ENCODE measurements at regions not wholly inside any gene's neighbourhood (a gene's known extent, or its start where the extent isn't known, plus 50 kb on each side); places are given as distances from the start of the nearest gene placed in this dataset.
A peak's percentile ranks its signal among the peaks of the same experiment; 100 is the strongest.

DNA sequence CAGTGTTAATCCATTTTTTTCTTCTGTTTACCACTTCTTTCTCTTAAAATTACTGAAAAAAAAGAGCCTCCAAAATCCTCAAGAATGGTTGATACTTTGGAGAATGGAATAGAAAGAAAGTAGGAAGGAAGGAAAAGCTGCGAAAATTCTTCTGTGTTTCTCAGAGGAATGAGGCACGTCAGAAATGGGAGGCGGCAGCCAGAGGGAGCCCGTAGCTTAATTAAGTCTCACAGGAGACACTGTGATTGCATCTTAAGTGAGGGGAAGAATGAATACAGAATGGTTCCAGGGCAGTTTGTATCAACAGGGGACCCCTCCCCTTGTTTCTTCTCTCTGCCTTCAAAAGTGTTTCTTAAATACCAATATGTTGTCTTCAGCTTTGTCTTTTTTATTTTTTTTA lies 1099.5 kb downstream of the PLA2G4A start:
- Mint-ChIP-seq H3K27me3 (ENCODE audit: insufficient read depth, low read depth, poor library complexity) (no peaks in the 10 kb centered on the region), H3K36me3 (ENCODE audit: low read depth) (no peaks in the 10 kb centered on the region), H3K4me3 (no peak overlapping the region), H3K4me1 (peaks cover 29% of the 10 kb centered on the region), H3K27ac (no peak overlapping the region), H3K9me3 (no peaks in the 10 kb centered on the region)
- no peak overlapping the region for H3K4me3 ChIP-seq
- no peaks in the 10 kb centered on the region for H3K36me3 ChIP-seq (ENCODE audit: insufficient read depth)
- H3K4me1 ChIP-seq (ENCODE audit: insufficient read depth) = peaks cover 16% of the 10 kb centered on the region
- no peaks in the 10 kb centered on the region for H3K9me2 ChIP-seq (ENCODE audit: insufficient read depth)
- DNase-seq (ENCODE audit: low spot score) = peak; percentile 85
- no peaks in the 10 kb centered on the region for H3K79me2 ChIP-seq (replicated peaks; ENCODE audit: insufficient read depth)
- no peak overlapping the region for H3K4me2 ChIP-seq
- no peak overlapping the region for H2AFZ ChIP-seq
- no peaks in the 10 kb centered on the region for H3F3A ChIP-seq (replicated peaks; ENCODE audit: low read depth)
- no peak overlapping the region for H3K27ac ChIP-seq (ENCODE audit: low read depth)
- no peaks in the 10 kb centered on the region for H3K27me3 ChIP-seq (ENCODE audit: insufficient read depth)
- no peaks in the 10 kb centered on the region for H4K20me1 ChIP-seq (replicated peaks; ENCODE audit: insufficient read depth)
- ATAC-seq = peak; percentile 98
- TF ChIP-seq, protein P1, sequence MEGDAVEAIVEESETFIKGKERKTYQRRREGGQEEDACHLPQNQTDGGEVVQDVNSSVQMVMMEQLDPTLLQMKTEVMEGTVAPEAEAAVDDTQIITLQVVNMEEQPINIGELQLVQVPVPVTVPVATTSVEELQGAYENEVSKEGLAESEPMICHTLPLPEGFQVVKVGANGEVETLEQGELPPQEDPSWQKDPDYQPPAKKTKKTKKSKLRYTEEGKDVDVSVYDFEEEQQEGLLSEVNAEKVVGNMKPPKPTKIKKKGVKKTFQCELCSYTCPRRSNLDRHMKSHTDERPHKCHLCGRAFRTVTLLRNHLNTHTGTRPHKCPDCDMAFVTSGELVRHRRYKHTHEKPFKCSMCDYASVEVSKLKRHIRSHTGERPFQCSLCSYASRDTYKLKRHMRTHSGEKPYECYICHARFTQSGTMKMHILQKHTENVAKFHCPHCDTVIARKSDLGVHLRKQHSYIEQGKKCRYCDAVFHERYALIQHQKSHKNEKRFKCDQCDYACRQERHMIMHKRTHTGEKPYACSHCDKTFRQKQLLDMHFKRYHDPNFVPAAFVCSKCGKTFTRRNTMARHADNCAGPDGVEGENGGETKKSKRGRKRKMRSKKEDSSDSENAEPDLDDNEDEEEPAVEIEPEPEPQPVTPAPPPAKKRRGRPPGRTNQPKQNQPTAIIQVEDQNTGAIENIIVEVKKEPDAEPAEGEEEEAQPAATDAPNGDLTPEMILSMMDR (conservative IDR thresholded peaks at IDR 0.05; ENCODE audit: low read depth in 2 of 2) = peak; percentile 70 to 79
- TF ChIP-seq POLR2AphosphoS5 (IDR thresholded peaks at IDR 0.05; ENCODE audit: low read depth) (no peak), JUNB (IDR thresholded peaks at IDR 0.05; ENCODE audit: unreplicated experiment) (no peak), CREB1 (CRISPR knock-in tag; IDR thresholded peaks at IDR 0.05; ENCODE audit: low read depth) (peak; percentile 34; the same call in 1 of the 2 replicates)
- TF ChIP-seq, protein P2, sequence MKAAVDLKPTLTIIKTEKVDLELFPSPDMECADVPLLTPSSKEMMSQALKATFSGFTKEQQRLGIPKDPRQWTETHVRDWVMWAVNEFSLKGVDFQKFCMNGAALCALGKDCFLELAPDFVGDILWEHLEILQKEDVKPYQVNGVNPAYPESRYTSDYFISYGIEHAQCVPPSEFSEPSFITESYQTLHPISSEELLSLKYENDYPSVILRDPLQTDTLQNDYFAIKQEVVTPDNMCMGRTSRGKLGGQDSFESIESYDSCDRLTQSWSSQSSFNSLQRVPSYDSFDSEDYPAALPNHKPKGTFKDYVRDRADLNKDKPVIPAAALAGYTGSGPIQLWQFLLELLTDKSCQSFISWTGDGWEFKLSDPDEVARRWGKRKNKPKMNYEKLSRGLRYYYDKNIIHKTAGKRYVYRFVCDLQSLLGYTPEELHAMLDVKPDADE (IDR thresholded peaks at IDR 0.05) = no peak

DNA sequence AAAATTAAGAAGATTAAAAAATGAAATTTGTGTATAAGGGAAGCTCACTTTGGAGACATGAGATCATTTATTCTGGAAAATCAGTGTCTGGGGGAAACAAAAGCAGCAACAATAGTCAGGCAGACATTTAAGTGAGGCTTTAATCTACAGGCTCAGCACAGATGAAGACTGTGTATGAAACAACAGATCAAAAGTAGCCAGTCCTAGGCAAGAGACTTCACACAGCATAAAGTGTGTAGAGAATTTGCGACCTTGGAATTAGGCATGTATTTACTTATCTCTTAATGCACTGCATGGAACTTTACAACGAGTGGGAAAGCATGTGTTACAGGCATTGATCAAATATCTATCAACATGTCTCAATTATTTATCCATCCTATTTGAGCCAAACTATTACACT lies 1099.9 kb downstream of the PLA2G4A start:
- no peak for TF ChIP-seq NANOG (IDR thresholded peaks at IDR 0.05; ENCODE audit: borderline replicate concordance)
- TF ChIP-seq JUNB (IDR thresholded peaks at IDR 0.05; ENCODE audit: unreplicated experiment) = no peak
- TF ChIP-seq CREB1 (CRISPR knock-in tag; IDR thresholded peaks at IDR 0.05; ENCODE audit: low read depth) = no peak
- no peak for TF ChIP-seq EZH2 (IDR thresholded peaks at IDR 0.05; ENCODE audit: low read depth, unreplicated experiment)
- Mint-ChIP-seq H3K27ac (peak overlapping the region; percentile 57), H3K9me3 (no peaks in the 10 kb centered on the region), H3K27me3 (ENCODE audit: insufficient read depth, low read depth, poor library complexity) (no peaks in the 10 kb centered on the region), H3K36me3 (ENCODE audit: low read depth) (no peaks in the 10 kb centered on the region), H3K4me1 (peaks cover 29% of the 10 kb centered on the region), H3K4me3 (no peak overlapping the region)
- Histone ChIP-seq H3K4me1 (ENCODE audit: insufficient read depth) (peaks cover 16% of the 10 kb centered on the region), H3F3A (replicated peaks; ENCODE audit: low read depth) (no peaks in the 10 kb centered on the region), H3K36me3 (ENCODE audit: insufficient read depth) (no peaks in the 10 kb centered on the region), H4K20me1 (replicated peaks; ENCODE audit: insufficient read depth) (no peaks in the 10 kb centered on the region), H3K27ac (ENCODE audit: low read depth) (no peak overlapping the region), H3K4me2 (no peak overlapping the region), H3K79me2 (replicated peaks; ENCODE audit: insufficient read depth) (no peaks in the 10 kb centered on the region), H3K9me2 (ENCODE audit: insufficient read depth) (no peaks in the 10 kb centered on the region), H3K4me3 (no peak overlapping the region), H2AFZ (no peak overlapping the region; the same call in 1 of the 2 replicates), H3K27me3 (ENCODE audit: insufficient read depth) (no peaks in the 10 kb centered on the region)
- DNase-seq (ENCODE audit: low spot score) (no peak), ATAC-seq (no peak; the same call in 2 of the 3 replicates)

DNA sequence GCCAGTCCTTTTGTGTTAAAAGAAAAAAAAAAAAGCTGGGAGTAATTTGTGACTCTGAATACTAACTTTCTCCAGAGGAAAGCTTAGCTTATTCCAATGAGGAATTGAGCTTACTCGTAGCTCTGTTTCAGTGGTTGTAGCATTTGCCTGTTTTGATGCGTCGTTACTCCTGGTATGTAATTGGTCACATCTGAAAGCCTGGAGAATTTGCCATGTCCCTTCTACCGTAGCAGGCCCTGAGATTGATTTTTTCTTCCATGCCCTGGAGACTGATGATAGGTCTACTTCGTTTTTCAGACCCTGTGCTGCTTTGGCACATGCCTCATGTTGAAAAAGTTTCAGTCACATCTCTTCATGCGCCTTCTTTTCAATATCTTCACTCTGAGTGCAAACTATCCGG lies 1103.0 kb downstream of the PLA2G4A start:
- H3K4me2 ChIP-seq = no peak overlapping the region
- no peaks in the 10 kb centered on the region for H3K36me3 ChIP-seq (ENCODE audit: insufficient read depth)
- no peak overlapping the region for H3K4me3 Mint-ChIP-seq
- peaks cover 3% of the 10 kb centered on the region; the same call in 1 of the 3 replicates for H3K36me3 Mint-ChIP-seq (ENCODE audit: low read depth)
- DNase-seq (ENCODE audit: low spot score) (no peak), ATAC-seq (no peak)
- H3K79me2 ChIP-seq (replicated peaks; ENCODE audit: insufficient read depth) = no peaks in the 10 kb centered on the region
- no peak overlapping the region for H3K27ac ChIP-seq (ENCODE audit: low read depth)
- no peaks in the 10 kb centered on the region; the same call in 1 of the 2 replicates for H3K9me2 ChIP-seq (ENCODE audit: insufficient read depth)
- no peaks in the 10 kb centered on the region for H3F3A ChIP-seq (replicated peaks; ENCODE audit: low read depth)
- H3K27ac Mint-ChIP-seq = no peak overlapping the region
- H3K27me3 ChIP-seq (ENCODE audit: insufficient read depth) = no peaks in the 10 kb centered on the region
- no peaks in the 10 kb centered on the region for H4K20me1 ChIP-seq (replicated peaks; ENCODE audit: insufficient read depth)
- H3K4me1 ChIP-seq (ENCODE audit: insufficient read depth) = peaks cover 16% of the 10 kb centered on the region
- H2AFZ ChIP-seq = peak overlapping the region; percentile 53; the same call in 1 of the 2 replicates
- no peaks in the 10 kb centered on the region for H3K27me3 Mint-ChIP-seq (ENCODE audit: insufficient read depth, low read depth, poor library complexity)
- no peak overlapping the region for H3K4me3 ChIP-seq
- peaks cover 29% of the 10 kb centered on the region for H3K4me1 Mint-ChIP-seq
- H3K9me3 Mint-ChIP-seq = no peaks in the 10 kb centered on the region; the same call in 2 of the 3 replicates
- TF ChIP-seq CREB1 (CRISPR knock-in tag; IDR thresholded peaks at IDR 0.05; ENCODE audit: low read depth) (no peak), JUNB (IDR thresholded peaks at IDR 0.05; ENCODE audit: unreplicated experiment) (no peak), ZNF331 (CRISPR knock-in tag; IDR thresholded peaks at IDR 0.05; ENCODE audit: low read depth) (no peak), POLR2AphosphoS5 (IDR thresholded peaks at IDR 0.05; ENCODE audit: low read depth) (no peak)
- TF ChIP-seq, protein P3, sequence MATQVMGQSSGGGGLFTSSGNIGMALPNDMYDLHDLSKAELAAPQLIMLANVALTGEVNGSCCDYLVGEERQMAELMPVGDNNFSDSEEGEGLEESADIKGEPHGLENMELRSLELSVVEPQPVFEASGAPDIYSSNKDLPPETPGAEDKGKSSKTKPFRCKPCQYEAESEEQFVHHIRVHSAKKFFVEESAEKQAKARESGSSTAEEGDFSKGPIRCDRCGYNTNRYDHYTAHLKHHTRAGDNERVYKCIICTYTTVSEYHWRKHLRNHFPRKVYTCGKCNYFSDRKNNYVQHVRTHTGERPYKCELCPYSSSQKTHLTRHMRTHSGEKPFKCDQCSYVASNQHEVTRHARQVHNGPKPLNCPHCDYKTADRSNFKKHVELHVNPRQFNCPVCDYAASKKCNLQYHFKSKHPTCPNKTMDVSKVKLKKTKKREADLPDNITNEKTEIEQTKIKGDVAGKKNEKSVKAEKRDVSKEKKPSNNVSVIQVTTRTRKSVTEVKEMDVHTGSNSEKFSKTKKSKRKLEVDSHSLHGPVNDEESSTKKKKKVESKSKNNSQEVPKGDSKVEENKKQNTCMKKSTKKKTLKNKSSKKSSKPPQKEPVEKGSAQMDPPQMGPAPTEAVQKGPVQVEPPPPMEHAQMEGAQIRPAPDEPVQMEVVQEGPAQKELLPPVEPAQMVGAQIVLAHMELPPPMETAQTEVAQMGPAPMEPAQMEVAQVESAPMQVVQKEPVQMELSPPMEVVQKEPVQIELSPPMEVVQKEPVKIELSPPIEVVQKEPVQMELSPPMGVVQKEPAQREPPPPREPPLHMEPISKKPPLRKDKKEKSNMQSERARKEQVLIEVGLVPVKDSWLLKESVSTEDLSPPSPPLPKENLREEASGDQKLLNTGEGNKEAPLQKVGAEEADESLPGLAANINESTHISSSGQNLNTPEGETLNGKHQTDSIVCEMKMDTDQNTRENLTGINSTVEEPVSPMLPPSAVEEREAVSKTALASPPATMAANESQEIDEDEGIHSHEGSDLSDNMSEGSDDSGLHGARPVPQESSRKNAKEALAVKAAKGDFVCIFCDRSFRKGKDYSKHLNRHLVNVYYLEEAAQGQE (IDR thresholded peaks at IDR 0.05; ENCODE audit: unreplicated experiment) = no peak

Data from GM23338 (cell line).